ENCODE measurements at regions not wholly inside any gene's neighbourhood (a gene's known extent, or its start where the extent isn't known, plus 50 kb on each side); places are given as distances from the start of the nearest gene placed in this dataset.

DNA sequence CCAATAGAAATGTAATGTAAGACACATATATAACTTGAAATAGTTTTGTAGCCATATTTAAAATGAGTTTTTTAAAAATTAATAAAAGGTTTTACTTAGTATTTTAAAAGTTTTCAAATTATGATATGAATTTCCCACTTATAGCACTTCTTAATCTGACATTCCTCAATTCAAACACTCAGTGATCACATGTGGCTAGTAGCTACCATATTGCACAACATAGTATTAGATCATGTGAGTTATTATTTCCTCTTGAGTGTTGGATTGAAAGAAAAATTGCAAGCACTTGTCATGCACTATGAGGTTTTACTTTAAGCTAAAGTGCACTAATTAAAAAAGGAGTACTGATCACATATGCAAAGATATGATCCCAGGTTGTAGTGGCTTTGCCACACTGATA lies 453.4 kb upstream of the ROBO2 start:
- no peaks in the 10 kb centered on the region for H3K27me3 ChIP-seq (ENCODE audit: low read length)
- no peak for ATAC-seq
- H2AFZ ChIP-seq (ENCODE audit: low read length), result no peak overlapping the region
- H4K20me1 ChIP-seq (ENCODE audit: low read length), result no peaks in the 10 kb centered on the region
- no TSS peak for BruUV-seq (replicated peaks)
- H3K27ac ChIP-seq (ENCODE audit: low read length), result no peak overlapping the region
- CTCF ChIA-PET, result no interaction called here
- H3K4me2 ChIP-seq (ENCODE audit: low read length), result no peak overlapping the region
- H3F3A ChIP-seq (ENCODE audit: low read length, unreplicated experiment), result no peaks in the 10 kb centered on the region
- no peak for DNase-seq
- no peaks in the 10 kb centered on the region for H3K36me3 ChIP-seq (ENCODE audit: low read depth, low read length)
- no peak overlapping the region for H3K4me3 ChIP-seq (ENCODE audit: low read length)
- H3K9me2 ChIP-seq (replicated peaks; ENCODE audit: low read length), result no peaks in the 10 kb centered on the region
- H3K4me1 ChIP-seq (ENCODE audit: insufficient read depth, low read length), result no peaks in the 10 kb centered on the region
- no peaks in the 10 kb centered on the region for H3K9me3 ChIP-seq (ENCODE audit: low read length)
- no peak overlapping the region for H3K9ac ChIP-seq (ENCODE audit: low read length)
- H3K79me2 ChIP-seq (ENCODE audit: low read length), result no peaks in the 10 kb centered on the region
- POLR2A ChIA-PET (ENCODE audit: unreplicated experiment), result no interaction called here
- TF ChIP-seq, protein P1, sequence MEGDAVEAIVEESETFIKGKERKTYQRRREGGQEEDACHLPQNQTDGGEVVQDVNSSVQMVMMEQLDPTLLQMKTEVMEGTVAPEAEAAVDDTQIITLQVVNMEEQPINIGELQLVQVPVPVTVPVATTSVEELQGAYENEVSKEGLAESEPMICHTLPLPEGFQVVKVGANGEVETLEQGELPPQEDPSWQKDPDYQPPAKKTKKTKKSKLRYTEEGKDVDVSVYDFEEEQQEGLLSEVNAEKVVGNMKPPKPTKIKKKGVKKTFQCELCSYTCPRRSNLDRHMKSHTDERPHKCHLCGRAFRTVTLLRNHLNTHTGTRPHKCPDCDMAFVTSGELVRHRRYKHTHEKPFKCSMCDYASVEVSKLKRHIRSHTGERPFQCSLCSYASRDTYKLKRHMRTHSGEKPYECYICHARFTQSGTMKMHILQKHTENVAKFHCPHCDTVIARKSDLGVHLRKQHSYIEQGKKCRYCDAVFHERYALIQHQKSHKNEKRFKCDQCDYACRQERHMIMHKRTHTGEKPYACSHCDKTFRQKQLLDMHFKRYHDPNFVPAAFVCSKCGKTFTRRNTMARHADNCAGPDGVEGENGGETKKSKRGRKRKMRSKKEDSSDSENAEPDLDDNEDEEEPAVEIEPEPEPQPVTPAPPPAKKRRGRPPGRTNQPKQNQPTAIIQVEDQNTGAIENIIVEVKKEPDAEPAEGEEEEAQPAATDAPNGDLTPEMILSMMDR (conservative IDR thresholded peaks at IDR 0.05; ENCODE audit: low read depth, low read length), result no peak
- TF ChIP-seq EZH2phosphoT487 (IDR thresholded peaks at IDR 0.05; ENCODE audit: borderline replicate concordance, low read length) (no peak), EZH2 (IDR thresholded peaks at IDR 0.05; ENCODE audit: low read length, unreplicated experiment) (no peak)
- intact Hi-C loops (cut with micrococcal nuclease), result loop anchor here (5.0 kb wide), 1 partner anchor 769 kb away; no protein-coding TSS in a partner anchor

DNA sequence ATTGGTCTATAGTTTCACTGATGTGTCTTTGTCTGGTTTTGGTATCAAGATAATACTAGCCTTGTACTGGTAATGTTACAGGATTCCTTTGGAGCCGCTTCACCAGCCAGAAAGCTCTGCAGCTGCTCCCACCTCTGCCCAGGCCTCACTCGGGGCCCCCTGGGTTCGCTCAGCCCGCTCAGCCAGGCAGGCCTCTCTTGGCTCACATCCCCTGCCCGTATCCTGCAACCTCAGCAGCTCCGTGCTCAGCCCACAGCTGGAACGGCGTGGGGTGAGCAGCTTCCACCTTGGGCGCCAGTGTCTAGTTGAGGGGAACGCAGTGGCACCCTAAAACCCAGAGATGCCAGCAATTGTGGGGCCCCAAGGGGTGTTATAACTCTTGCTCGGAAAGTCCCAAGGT lies 429.7 kb upstream of the ROBO2 start:
- Histone ChIP-seq H3K36me3 (ENCODE audit: low read depth, low read length) (no peaks in the 10 kb centered on the region), H3K4me2 (ENCODE audit: low read length) (no peak overlapping the region), H4K20me1 (ENCODE audit: low read length) (no peaks in the 10 kb centered on the region), H3K4me1 (ENCODE audit: insufficient read depth, low read length) (no peaks in the 10 kb centered on the region), H3F3A (ENCODE audit: low read length, unreplicated experiment) (no peaks in the 10 kb centered on the region), H3K9me2 (replicated peaks; ENCODE audit: low read length) (no peaks in the 10 kb centered on the region), H3K27ac (ENCODE audit: low read length) (no peak overlapping the region), H3K9ac (ENCODE audit: low read length) (no peak overlapping the region), H3K9me3 (ENCODE audit: low read length) (no peaks in the 10 kb centered on the region), H2AFZ (ENCODE audit: low read length) (no peak overlapping the region), H3K4me3 (ENCODE audit: low read length) (no peak overlapping the region), H3K79me2 (ENCODE audit: low read length) (no peaks in the 10 kb centered on the region), H3K27me3 (ENCODE audit: low read length) (peaks cover 4% of the 10 kb centered on the region; the same call in 1 of the 2 replicates)
- TF ChIP-seq, protein P1 (conservative IDR thresholded peaks at IDR 0.05; ENCODE audit: low read depth, low read length), result no peak
- TF ChIP-seq EZH2phosphoT487 (IDR thresholded peaks at IDR 0.05; ENCODE audit: borderline replicate concordance, low read length), result no peak
- no peak for TF ChIP-seq EZH2 (IDR thresholded peaks at IDR 0.05; ENCODE audit: low read length, unreplicated experiment)
- no peak for DNase-seq
- intact Hi-C loops (cut with micrococcal nuclease), result loop anchor here (10.0 kb wide), 1 partner anchor 65 kb away; no protein-coding TSS in a partner anchor
- no peak for ATAC-seq
- ChIA-PET CTCF (no interaction called here), POLR2A (ENCODE audit: unreplicated experiment) (no interaction called here)
- BruUV-seq (replicated peaks), result no TSS peak

DNA sequence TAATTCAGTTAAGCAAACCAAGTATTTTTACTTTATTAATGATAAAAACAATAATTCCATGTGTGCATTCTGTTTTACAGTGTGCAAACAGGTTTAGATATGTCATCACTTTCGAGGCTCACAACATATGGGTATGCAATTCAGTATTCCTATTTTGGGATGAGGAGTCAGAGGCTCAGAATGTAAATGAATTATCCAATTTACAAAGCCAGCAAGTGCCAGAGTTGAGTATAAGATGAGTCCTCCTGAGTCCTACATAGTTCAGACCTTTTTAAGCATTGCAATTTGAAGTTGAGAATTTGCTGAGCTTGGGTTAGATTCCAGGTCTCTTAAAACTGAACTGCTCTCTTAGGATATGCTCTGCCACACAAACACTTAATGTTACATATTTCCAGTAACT lies 424.2 kb upstream of the ROBO2 start:
- ChIA-PET CTCF (no interaction called here), POLR2A (ENCODE audit: unreplicated experiment) (no interaction called here)
- no peak overlapping the region for H3K4me2 ChIP-seq (ENCODE audit: low read length)
- no peaks in the 10 kb centered on the region for H3K36me3 ChIP-seq (ENCODE audit: low read depth, low read length)
- no peaks in the 10 kb centered on the region for H3F3A ChIP-seq (ENCODE audit: low read length, unreplicated experiment)
- H3K79me2 ChIP-seq (ENCODE audit: low read length), result no peaks in the 10 kb centered on the region
- no peak overlapping the region for H3K4me3 ChIP-seq (ENCODE audit: low read length)
- no peaks in the 10 kb centered on the region for H3K9me3 ChIP-seq (ENCODE audit: low read length)
- ATAC-seq (no peak), DNase-seq (no peak)
- H3K9me2 ChIP-seq (replicated peaks; ENCODE audit: low read length), result no peaks in the 10 kb centered on the region
- no peak overlapping the region for H3K27ac ChIP-seq (ENCODE audit: low read length)
- no peaks in the 10 kb centered on the region for H4K20me1 ChIP-seq (ENCODE audit: low read length)
- H3K9ac ChIP-seq (ENCODE audit: low read length), result no peak overlapping the region
- TF ChIP-seq EZH2phosphoT487 (IDR thresholded peaks at IDR 0.05; ENCODE audit: borderline replicate concordance, low read length), result no peak
- TF ChIP-seq, protein P1 (conservative IDR thresholded peaks at IDR 0.05; ENCODE audit: low read depth, low read length), result no peak
- no peak for TF ChIP-seq EZH2 (IDR thresholded peaks at IDR 0.05; ENCODE audit: low read length, unreplicated experiment)
- H3K4me1 ChIP-seq (ENCODE audit: insufficient read depth, low read length), result no peaks in the 10 kb centered on the region
- no TSS peak for BruUV-seq (replicated peaks)
- intact Hi-C loops (cut with micrococcal nuclease), result loop anchor here (10.0 kb wide), 1 partner anchor 59 kb away; no protein-coding TSS in a partner anchor
- H3K27me3 ChIP-seq (ENCODE audit: low read length), result peaks cover 7% of the 10 kb centered on the region; the same call in 1 of the 2 replicates
- no peak overlapping the region for H2AFZ ChIP-seq (ENCODE audit: low read length)
